A549 (cell line): ENCODE measurements at regions not wholly inside any gene's neighbourhood (a gene's known extent, or its start where the extent isn't known, plus 50 kb on each side); places are given as distances from the start of the nearest gene placed in this dataset.
A peak's percentile ranks its signal among the peaks of the same experiment; 100 is the strongest.

Experiments
- ATAC-seq, 2 experiments: fragments of 200-7000 bp in 1 of 2; fragments of >200 bp in 1 of 2; cut with Nextera tagmentation in 1 of 2; cut with Tn5 transposase in 1 of 2; 3 replicates each; pipeline versions ENCODE4 v1.8.0 to v1.9.1; 2018 to 2020; ENCODE audit warnings: mild to moderate bottlenecking in 1 of 2, moderate library complexity in 1 of 2
- CTCF ChIA-PET: fragments of 300-600 bp; sonication (Branson Sonifier 250); formaldehyde crosslinking; extraction: SDS; loops from one replicate; lab custom pipeline; 2021; ENCODE audit warnings: antibody characterized with exemption, inconsistent platforms; lab: Yijun Ruan, JAX
- POLR2A ChIA-PET: fragments of 350-600 bp; formaldehyde crosslinking; extraction: SDS; loops from one replicate; lab custom pipeline; 2021; ENCODE audit warnings: antibody characterized with exemption, inconsistent platforms; lab: Yijun Ruan, JAX
- DNase-seq, 2 experiments: peaks; one replicate each; pipeline versions ENCODE4 v3.0.0 to v3.0.0-alpha.2; 2011 to 2016; ENCODE audit warnings: low read depth in 1 of 2, low spot score in 1 of 2
- FAIRE-seq: peaks from 2 replicates; lab custom pipeline; 2011; peaks lifted over from hg19 to GRCh38; lab: Jason Lieb, UNC
- H3K27ac ChIP-seq, 2 experiments: fragments of >200 bp; sonication (Bioruptor Twin); formaldehyde crosslinking; 3 replicates each; pipeline ENCODE4 v1.5.1; 2016 to 2017
- H3K4me1 ChIP-seq: fragments of >200 bp; sonication (Bioruptor Twin); formaldehyde crosslinking; 3 replicates; pipeline ENCODE4 v1.6.1; 2016
- H3K4me2 ChIP-seq: fragments of >200 bp; sonication (Bioruptor Twin); formaldehyde crosslinking; 3 replicates; pipeline ENCODE4 v1.6.1; 2016
- H3K4me3 ChIP-seq: fragments of >200 bp; sonication (Bioruptor Twin); formaldehyde crosslinking; 3 replicates; pipeline ENCODE4 v1.5.1; 2016
- H3K9me3 ChIP-seq: fragments of >200 bp; sonication (Bioruptor Twin); formaldehyde crosslinking; 3 replicates; pipeline ENCODE4 v1.6.1; 2016
- CTCF ChIP-seq: fragments of >200 bp; sonication (Bioruptor Twin); formaldehyde crosslinking; IDR thresholded peaks from 3 replicates; pipeline ENCODE4 v1.5.1; 2016
- E2F6 ChIP-seq: IDR thresholded peaks from 2 replicates; pipeline ENCODE4 v1.6.1; 2012; ENCODE audit warnings: low read depth, borderline replicate concordance
- EHMT2 ChIP-seq: fragments of 200-600 bp; sonication (generic); IDR thresholded peaks from 2 replicates; pipeline ENCODE4 v1.6.1; 2016; ENCODE audit warnings: antibody characterized with exemption, low read depth, mild to moderate bottlenecking, moderate library complexity
- EP300 ChIP-seq, 2 experiments: fragments of >200 bp; sonication (Bioruptor Twin); formaldehyde crosslinking; IDR thresholded peaks; 2 replicates in 1 of 2; 3 replicates in 1 of 2; pipeline ENCODE4 v1.6.1; 2016 to 2017
- GATA3 ChIP-seq: IDR thresholded peaks from 2 replicates; pipeline ENCODE4 v1.6.1; 2012; ENCODE audit warnings: borderline replicate concordance
- HDAC2 ChIP-seq: fragments of 200-600 bp; sonication (generic); IDR thresholded peaks from 2 replicates; pipeline ENCODE4 v1.6.1; 2016
- MAFK ChIP-seq: fragments of 450-650 bp; IDR thresholded peaks from 2 replicates; pipeline ENCODE4 v1.6.1; 2014; ENCODE audit not compliant: partially characterized antibody
- MAX ChIP-seq: IDR thresholded peaks from 2 replicates; pipeline ENCODE4 v1.6.1; 2012
- NFE2L2 ChIP-seq: fragments of 150-350 bp; conservative IDR thresholded peaks from 2 replicates; pipeline ENCODE4 v1.6.1; 2014; ENCODE audit warnings: low read length
- NR3C1 ChIP-seq: fragments of >200 bp; sonication (Bioruptor Twin); formaldehyde crosslinking; IDR thresholded peaks from 3 replicates; pipeline ENCODE4 v1.6.1; 2017
- PHF8 ChIP-seq: fragments of 200-600 bp; sonication (generic); IDR thresholded peaks from 2 replicates; pipeline ENCODE4 v1.6.1; 2016; ENCODE audit warnings: low read depth, mild to moderate bottlenecking, antibody characterized with exemption, moderate library complexity, borderline replicate concordance
- RAD21 ChIP-seq, 2 experiments: fragments of >200 bp in 1 of 2; sonication (Bioruptor Twin) in 1 of 2; formaldehyde crosslinking in 1 of 2; IDR thresholded peaks in 1 of 2; conservative IDR thresholded peaks in 1 of 2; 2 replicates in 1 of 2; 3 replicates in 1 of 2; pipeline ENCODE4 v1.6.1; 2012 to 2018; ENCODE audit warnings: inconsistent platforms in 1 of 2
- RARB ChIP-seq: fragments of 250-450 bp; sonication (Bioruptor Pico); IDR thresholded peaks from 2 replicates; pipeline ENCODE4 v1.8.0; 2021; ENCODE audit warnings: mild to moderate bottlenecking, moderate library complexity
- RCOR1 ChIP-seq: fragments of 150-350 bp; IDR thresholded peaks from 2 replicates; pipeline ENCODE4 v1.6.1; 2014; ENCODE audit warnings: antibody characterized with exemption, low read length, low read depth
- RNF2 ChIP-seq: fragments of 200-600 bp; sonication (generic); IDR thresholded peaks from 2 replicates; pipeline ENCODE4 v1.6.1; 2016; ENCODE audit warnings: low read depth, mild to moderate bottlenecking, antibody characterized with exemption, moderate library complexity, borderline replicate concordance
- USF2 ChIP-seq: fragments of 450-650 bp; IDR thresholded peaks from 2 replicates; pipeline ENCODE4 v1.6.1; 2014; ENCODE audit warnings: antibody characterized with exemption
- ZC3H11A ChIP-seq: fragments of 450-650 bp; IDR thresholded peaks from 2 replicates; pipeline ENCODE4 v1.6.1; 2014; ENCODE audit warnings: antibody characterized with exemption, mild to moderate bottlenecking
- WGBS: methylation state at CpG from one replicate; pipeline ENCODE4 v1.1.6; 2017; ENCODE audit errors: missing lambda C conversion rate; 5-methylcytosine and 5-hydroxymethylcytosine counted together
- TF ChIP-seq, protein P1 (sequence below): IDR thresholded peaks from 2 replicates; pipeline ENCODE4 v1.6.1; 2012
- TF ChIP-seq, protein P2 (sequence below): fragments of 250-450 bp; sonication (Bioruptor Pico); IDR thresholded peaks from 2 replicates; pipeline ENCODE4 v1.5.0; 2021; ENCODE audit warnings: mild to moderate bottlenecking, moderate library complexity, borderline replicate concordance

DNA sequence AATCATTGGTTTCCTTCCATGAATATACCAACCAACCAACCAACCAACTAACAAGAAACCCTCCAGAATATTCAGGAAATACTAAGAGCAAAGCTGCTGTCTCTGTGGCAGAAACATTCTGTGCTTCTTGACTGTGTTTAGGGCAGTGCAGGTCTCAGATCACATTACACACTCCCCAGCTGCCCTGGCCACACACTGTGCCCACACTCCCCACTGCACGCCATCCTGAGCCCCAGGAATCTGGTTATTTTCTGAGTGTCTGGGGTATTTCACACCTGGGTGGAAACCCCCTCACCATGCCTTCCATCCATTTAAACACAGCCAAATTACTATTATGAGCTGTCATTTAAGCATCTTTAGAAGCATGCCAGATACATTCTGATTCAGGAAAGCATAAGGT, 183.7 kb upstream of the ANK3 start:
- CTCF ChIA-PET = interaction anchor here (0.6 kb wide), 1 partner anchor 27 kb away, joined by 3 read pairs; no protein-coding TSS in a partner anchor
- no peak for FAIRE-seq
- 67% methylated on average over 1 of the region's 1 CpG for WGBS
- TF ChIP-seq RAD21 (conservative IDR thresholded peaks at IDR 0.05 in 1 of 2, IDR thresholded peaks at IDR 0.05 in 1 of 2) (no peak), GATA3 (no peak), MAX (no peak), RNF2 (no peak), EHMT2 (no peak), PHF8 (no peak), USF2 (no peak), MAFK (no peak), RCOR1 (no peak), NFE2L2 (no peak), ZC3H11A (no peak), CTCF (no peak), RARB (CRISPR knock-in tag) (no peak), E2F6 (no peak), EP300 (IDR thresholded peaks at IDR 0.05) (no peak), NR3C1 (no peak)
- TF ChIP-seq, protein P1, sequence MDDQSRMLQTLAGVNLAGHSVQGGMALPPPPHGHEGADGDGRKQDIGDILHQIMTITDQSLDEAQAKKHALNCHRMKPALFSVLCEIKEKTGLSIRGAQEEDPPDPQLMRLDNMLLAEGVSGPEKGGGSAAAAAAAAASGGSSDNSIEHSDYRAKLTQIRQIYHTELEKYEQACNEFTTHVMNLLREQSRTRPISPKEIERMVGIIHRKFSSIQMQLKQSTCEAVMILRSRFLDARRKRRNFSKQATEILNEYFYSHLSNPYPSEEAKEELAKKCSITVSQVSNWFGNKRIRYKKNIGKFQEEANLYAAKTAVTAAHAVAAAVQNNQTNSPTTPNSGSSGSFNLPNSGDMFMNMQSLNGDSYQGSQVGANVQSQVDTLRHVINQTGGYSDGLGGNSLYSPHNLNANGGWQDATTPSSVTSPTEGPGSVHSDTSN = no peak
- TF ChIP-seq, protein P2, sequence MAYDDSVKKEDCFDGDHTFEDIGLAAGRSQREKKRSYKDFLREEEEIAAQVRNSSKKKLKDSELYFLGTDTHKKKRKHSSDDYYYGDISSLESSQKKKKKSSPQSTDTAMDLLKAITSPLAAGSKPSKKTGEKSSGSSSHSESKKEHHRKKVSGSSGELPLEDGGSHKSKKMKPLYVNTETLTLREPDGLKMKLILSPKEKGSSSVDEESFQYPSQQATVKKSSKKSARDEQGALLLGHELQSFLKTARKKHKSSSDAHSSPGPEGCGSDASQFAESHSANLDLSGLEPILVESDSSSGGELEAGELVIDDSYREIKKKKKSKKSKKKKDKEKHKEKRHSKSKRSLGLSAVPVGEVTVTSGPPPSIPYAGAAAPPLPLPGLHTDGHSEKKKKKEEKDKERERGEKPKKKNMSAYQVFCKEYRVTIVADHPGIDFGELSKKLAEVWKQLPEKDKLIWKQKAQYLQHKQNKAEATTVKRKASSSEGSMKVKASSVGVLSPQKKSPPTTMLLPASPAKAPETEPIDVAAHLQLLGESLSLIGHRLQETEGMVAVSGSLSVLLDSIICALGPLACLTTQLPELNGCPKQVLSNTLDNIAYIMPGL (CRISPR knock-in tag) = no peak
- TF ChIP-seq, all 56 proteins: peak for 0
- Histone ChIP-seq H3K4me1 (no peaks in the 10 kb centered on the region), H3K4me2 (no peak overlapping the region), H3K27ac (no peak overlapping the region), H3K9me3 (no peaks in the 10 kb centered on the region), H3K4me3 (no peak overlapping the region)
- DNase-seq (no peak), ATAC-seq (peak in 1 of 2 experiments; percentile 54; a peak in 3 of 6 replicates)
- POLR2A ChIA-PET = no interaction called here

DNA sequence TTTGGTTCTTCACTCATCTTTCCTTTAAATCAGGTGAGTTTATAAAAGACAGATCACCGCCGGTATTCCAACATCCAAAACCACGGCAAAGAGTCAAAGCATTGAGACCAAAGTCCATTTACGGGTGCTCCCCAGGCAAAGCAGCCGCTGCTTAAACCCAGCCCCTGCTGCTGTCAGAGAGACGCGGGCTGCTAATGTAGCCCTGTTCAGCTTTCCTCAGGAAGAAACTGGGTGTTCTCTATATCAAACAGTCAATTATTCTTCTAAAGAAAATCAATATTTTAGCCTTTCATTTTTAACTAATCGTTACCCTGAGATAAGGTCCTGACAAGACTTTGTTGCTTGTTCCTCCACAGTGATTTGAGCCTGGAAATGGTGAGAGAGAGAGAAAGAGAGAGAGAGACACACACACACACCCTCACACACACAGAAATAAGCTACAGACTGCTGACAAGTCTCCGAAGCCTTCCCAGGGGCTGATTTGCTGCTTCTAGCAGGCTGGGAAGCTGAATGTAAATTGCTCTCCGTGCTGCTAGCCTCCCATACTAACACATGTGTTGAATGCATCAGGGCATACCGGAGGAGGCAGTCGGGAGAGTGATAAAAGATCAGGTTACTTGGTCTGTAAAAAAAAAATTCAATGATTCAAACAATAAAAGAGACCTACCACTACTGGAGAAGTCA, 183.0 kb upstream of the ANK3 start:
- FAIRE-seq = no peak
- ChIA-PET POLR2A (no interaction called here), CTCF (interaction anchor here (0.6 kb wide), 1 partner anchor 26 kb away, joined by 3 read pairs; no protein-coding TSS in a partner anchor)
- no peaks in the 10 kb centered on the region for H3K4me1 ChIP-seq
- ATAC-seq = peak; percentile 30 to 66; a peak in 4 of 6 replicates
- no peak for DNase-seq
- H3K27ac ChIP-seq = no peak overlapping the region
- 0 out of 3 replicates have a peak overlapping the region, but pooled peaks have one; percentile 3 for H3K4me3 ChIP-seq
- TF ChIP-seq HDAC2 = no peak
- TF ChIP-seq, all 56 proteins: peak for 0
- peak overlapping the region; percentile 59 for H3K4me2 ChIP-seq
- H3K9me3 ChIP-seq = no peaks in the 10 kb centered on the region
- WGBS = 53% methylated on average over 12 of the region's 12 CpGs
